Stimulated activated naive CD8-positive, alpha-beta T cell treated with anti-CD3 and anti-CD28 coated beads, Interleukin-15, Interleukin-2, amounts not matched to agents 100 U/mL and 50 U/mL, for 24 hours (primary cell): ENCODE measurements at regions not wholly inside any gene's neighbourhood (a gene's known extent, or its start where the extent isn't known, plus 50 kb on each side); places are given as distances from the start of the nearest gene placed in this dataset.
"Not testable (repeated sequence)": the region's sequence is repeated elsewhere in the genome, so short reads cannot be mapped to it uniquely, and the experiment has no call there.

Source experiments
- ATAC-seq: fragments of 150-1000 bp; cut with Tn5 transposase; one replicate; pipeline ENCODE4 v1.10.0; 2021
- DNase-seq: peaks from one replicate; pipeline ENCODE4 v3.0.0; 2021

GRCh38 chr17:6893382-6894205, 62.1 kb upstream of the TEKT1 start:
- DNase-seq (no peak), ATAC-seq (no peak)

DNA sequence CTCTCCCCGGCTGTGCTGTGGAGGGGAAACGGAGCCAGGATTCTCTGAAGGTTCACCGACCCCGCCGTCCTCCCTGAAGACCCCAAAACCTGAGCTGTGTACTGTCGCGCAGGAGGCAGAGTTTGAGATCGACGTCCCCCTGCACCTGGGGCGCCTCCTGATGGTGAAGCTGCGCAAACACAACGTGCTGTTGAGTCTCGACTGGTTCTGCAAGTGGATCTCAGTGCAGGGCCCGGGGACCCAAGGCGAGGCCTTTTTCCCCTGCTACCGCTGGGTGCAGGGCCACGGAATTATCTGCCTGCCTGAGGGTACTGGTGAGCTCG, 62.6 kb upstream of the TEKT1 start:
- ATAC-seq: no peak
- DNase-seq: peak; percentile 52

DNA sequence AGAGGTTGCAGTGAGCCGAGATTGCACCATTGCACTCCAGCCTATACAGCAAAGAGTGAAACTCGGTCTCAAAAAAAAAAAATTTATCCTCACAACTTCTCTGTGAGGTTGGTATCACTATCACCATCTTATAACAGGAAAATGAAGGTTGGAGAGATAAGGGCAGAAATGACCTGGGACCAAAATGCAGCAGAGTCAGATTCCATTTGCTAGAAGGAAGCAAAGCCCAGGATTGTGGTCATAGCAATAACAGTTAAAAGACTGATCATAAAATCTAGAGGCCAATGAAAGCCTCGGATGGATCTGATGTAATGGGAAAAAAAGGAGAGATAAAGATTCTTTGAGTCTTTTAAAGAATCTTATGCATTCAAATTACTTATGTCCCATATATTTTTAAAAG, 69.6 kb upstream of the TEKT1 start:
- DNase-seq: no peak
- ATAC-seq: no peak

DNA sequence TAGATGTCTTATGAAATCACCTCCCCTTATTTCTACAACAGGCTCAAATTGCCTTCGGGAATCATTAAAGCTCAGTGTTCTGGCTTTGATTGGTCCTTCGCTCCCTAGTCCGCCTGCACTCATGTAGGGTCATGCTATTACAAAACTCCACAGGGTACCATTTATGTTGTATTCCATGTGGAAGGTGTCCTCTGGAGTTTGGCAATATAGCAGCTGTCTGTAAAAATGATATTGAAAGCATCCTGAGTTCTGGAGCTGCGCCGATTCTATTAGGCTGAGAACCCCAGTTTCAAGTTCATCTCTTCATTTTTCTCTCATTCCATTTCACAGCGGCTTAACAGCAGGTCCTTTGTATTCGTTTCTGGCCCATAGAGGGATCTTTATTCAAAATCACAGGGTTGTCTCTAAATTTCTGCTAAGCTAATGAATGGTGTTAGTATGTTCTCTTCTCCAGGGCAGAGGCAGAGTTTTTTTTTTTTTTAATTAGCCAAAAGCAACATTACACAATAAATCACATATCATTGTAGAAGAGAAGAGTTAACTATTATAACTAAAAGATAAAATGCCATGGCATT, 71.9 kb upstream of the TEKT1 start:
- no peak for ATAC-seq

GRCh38 chr17:6908807-6909206, 77.3 kb upstream of the TEKT1 start:
- ATAC-seq: no peak

More for the DNA sequence above, 71.9 kb upstream of the TEKT1 start:
- no peak for DNase-seq

GRCh38 chr17:6910987-6911603, 79.6 kb upstream of the TEKT1 start:
- ATAC-seq (no peak), DNase-seq (no peak)

More at GRCh38 chr17:6908807-6909206, 77.3 kb upstream of the TEKT1 start:
- DNase-seq: no peak

DNA sequence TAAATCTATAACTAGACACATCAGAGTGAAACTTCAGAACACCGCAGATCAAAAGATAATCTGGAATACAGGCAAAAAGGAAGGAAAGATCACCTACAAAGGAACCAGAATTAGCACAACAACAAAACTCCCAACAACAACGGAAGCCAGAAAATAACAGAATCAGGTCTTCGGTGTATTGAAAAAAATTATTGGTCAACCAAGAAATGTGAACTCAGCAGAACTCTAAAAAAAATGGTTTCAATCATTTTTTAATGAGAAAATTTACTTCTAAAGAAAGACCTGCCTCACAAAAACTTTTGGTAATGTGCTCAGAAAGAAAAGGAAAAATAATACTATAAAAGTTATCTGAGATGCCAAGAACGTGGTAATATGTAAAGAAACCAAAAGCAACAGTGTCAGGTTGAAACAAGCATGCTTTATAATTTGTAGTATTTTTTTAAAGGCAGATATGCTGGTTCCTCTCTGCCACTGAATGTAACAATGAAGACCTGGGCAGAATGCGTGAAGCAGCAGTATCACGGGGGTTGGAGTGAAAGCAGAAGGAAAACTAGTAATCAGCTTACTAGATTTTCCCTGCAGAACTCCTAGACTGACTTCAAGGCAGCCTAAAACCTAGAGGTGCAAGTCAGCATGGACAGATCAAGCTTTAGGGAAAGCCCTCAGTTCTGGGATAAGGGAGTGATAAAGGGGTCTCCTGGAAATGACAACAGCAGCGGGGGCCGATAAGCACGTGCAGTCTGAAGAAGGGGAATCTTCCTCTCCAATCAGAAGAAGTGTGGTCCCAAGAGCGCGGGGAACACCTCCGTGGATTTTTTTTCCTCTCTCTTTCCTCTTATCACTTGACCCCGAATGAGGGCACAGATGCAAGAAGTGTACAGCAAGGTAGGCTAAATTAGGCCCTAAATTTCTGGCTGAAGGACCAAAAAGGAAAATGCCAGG, 80.9 kb upstream of the TEKT1 start:
- DNase-seq: no peak
- no peak for ATAC-seq

DNA sequence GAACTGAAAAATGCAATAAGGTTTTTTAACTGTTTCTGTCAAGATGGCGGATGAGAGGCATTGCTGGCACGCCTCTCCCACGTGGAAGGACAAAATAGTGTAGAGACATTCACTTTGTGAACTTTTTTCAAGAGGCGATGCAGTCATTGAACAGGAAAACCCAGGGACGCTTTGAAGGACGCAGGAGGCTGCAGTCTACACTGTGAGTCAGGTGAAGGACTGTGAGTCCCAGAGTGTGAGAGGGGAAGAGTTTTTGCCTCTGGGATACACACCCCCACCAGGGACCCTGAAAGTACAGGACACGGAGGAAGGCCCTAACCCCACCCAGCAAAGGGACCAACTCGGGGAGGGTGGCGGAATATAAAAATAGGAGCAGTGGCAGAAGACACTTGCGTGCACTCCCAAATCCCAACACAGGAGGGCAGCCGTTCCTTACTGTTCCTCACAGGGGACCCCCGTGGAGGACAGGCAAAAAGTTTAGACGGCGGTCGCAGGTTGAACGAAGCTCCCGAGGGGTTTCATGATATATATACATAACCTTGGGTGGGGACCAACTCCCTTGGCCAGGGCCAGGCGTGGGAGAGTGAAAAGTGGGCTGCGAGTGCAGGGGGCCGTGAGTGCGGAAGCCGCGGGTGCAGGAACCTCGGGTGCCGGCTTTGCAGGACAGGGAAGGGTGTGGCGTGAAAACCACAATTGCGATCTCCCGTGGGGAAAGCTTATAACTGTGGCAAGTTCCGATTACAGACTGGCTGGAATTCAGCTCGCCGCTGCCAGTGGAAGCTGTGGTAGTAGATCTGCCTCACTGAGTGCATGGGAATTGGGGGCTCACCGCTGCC, 82.0 kb upstream of the ALOX12 start:
- ATAC-seq: peak; percentile 77
- peak; percentile 85 for DNase-seq

DNA sequence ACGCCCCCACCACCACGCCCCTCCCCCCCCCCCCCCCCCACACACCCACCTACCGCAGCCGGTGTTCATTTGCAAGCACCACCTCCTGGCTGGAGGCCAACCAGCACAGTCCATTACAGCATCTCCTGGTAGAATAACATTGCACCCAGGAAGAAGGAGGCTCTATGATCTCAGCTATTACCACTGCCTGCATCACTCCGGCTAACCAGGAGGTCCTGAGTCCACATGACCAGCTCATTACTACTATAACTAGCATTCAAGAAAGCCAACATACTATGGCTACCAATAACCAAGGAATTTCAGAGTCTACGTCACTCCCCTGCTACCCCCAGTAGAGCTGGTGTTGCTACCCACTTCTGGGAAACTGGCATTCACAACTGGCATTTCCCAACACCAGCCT, 81.1 kb upstream of the ALOX12 start:
- DNase-seq (no peak), ATAC-seq (no peak)

GRCh38 chr17:6915620-6916019, 80.2 kb upstream of the ALOX12 start:
- ATAC-seq (no peak), DNase-seq (no peak)

GRCh38 chr17:6919158-6919557, 76.7 kb upstream of the ALOX12 start:
- ATAC-seq (no peak), DNase-seq (no peak)

DNA sequence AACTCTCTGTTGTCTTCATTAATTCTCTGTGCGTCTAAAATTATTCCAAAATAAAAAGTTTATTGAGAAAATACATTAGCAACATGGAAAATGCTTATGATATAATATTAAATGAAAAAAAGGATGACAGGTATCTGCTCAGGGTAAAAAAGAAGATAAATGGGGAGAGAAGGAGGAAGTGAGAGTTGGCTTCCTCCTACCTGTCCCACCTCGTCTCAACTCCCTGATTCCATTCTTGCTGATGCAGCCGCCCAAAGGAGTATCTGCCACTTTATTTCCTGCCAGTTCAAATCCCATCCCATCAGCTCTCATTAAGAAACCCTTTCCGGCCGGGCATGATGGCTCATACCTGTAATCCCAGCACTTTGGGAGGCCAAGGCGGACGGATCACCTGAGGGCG, 72.5 kb upstream of the ALOX12 start:
- ATAC-seq (no peak), DNase-seq (no peak)

- ATAC-seq (peak; percentile 63), DNase-seq (no peak)
Observed at GRCh38 chr17:6924208-6924607, 71.6 kb upstream of the ALOX12 start.

GRCh38 chr17:6926667-6927066, 69.2 kb upstream of the ALOX12 start:
- no peak for DNase-seq
- no peak for ATAC-seq

DNA sequence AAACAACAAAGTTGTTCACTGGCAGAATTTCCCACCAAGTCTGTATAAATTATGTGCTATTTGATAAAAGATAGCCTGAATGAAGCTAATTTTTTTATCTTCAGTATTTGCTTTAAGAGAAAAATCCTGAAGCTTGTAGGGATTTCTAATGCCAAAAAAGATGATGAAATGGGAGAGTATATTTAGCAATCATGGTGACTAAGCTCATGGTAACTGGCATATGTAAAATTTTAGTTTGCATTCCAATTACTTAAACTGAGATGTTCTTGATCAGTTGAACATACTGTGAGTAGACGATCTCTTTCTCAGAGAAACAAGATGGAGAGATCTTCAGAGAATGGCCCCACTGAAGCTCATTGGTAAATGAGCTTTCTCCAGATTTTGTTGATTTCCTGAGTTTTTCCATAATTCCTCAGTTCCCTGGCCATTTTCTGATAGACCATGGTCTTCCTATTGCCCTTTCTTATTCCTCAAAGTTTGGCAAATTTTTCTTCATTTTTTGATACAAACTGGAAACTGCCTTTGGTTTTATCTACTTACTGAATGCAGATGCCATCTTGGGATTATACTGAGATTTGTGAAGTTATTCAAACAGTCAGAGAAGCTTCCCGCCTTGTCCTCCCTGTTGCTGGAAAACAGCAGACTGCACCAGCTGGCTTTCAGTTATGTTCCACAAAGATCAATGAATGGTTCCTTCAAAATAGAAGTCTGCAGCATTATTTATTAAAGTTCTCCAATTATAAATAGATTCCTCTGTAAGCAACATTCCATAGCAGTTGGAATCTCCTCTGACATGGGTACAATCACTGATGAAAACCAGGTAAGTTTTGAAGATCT, 68.3 kb upstream of the ALOX12 start:
- DNase-seq: no peak
- ATAC-seq: no peak

DNA sequence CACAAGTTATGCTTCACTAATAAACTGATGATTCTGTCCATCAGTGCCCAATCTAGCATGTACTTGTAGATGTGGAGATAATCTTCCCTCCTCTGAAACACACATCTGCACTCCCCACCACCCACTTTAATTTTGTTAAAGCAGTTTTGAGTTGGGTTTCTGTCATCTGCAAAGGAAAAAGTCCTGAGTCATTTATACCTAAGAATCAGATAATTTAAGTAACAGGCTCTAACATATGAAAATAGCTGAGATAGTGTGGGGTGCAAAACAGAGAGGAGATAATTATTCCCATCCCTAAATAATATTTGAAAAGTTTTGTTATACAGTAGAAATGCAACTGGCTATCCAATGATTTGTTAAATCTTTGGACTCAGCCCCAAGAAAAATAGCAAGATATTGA, 67.7 kb upstream of the ALOX12 start:
- DNase-seq (no peak), ATAC-seq (no peak)

DNA sequence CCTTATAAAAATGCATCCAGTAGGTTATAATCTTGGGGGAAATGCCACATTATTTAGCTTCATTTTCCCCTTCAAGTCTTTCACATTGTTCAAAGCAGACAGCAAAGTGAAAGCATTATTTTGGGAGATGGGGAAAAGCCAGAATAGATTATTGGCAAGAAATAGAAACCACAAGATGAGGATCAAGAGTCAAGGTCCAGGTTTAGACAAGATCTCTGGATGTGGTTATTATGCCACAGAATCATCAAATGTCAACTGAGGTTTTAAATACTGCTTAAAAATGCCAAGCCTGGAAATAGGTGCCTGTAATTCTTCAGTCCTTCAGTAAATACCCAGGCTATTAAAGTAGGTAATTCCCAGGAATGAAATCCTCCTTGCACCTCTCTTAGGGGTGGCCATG, 65.1 kb upstream of the ALOX12 start:
- no peak for ATAC-seq
- no peak for DNase-seq

DNA sequence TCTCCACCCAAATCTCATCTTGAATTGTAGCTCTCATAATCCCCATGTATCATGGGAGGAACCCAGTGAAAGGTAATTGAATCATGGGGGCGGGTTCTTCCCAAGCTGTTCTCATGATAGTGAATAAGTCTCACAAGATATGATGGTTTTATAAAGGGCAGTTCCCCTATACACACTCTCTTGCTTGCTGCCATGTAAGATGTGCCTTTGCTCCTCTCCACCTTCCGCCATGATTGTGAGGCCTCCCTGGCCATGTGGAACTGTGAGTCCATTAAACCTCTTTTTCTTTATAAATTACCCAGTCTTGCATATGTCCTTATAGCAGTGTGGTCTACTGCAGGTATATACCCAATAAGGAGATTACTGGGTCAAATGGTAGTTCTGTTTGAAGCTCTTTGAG, 61.3 kb upstream of the ALOX12 start:
- ATAC-seq: not testable (repeated sequence)

GRCh38 chr17:6936370-6937028, 59.4 kb upstream of the ALOX12 start:
- DNase-seq: no peak

More for the DNA sequence above, 61.3 kb upstream of the ALOX12 start:
- not testable (repeated sequence) for DNase-seq

DNA sequence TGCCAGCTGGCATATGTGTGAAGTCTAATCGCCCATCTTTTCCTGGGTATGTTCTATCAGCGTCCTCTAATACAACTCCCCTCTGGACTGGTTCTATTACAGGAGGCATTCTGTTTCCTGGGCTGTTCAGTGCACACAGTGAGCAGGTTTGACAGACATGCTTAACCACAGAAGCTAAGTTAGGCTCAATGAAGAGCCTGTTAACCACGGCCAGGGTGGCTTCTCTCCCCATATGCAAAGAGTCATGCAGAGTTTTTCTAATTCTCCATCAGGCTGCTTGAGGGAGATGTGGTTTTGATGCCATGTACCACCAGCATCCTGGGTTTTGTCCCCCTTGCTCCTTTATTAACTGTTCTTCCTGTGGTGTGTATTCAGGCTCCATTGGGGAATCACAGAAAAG, 57.2 kb upstream of the ALOX12 start:
- ATAC-seq: no peak
- no peak for DNase-seq

More at GRCh38 chr17:6936370-6937028, 59.4 kb upstream of the ALOX12 start:
- no peak for ATAC-seq
